Gastroesophageal sphincter (tissue), 4 donors: ENCODE measurements at regions not wholly inside any gene's neighbourhood (a gene's known extent, or its start where the extent isn't known, plus 50 kb on each side); places are given as distances from the start of the nearest gene placed in this dataset.

Experiments used
- ATAC-seq: fragments of 150-250 bp; one replicate; pipeline ENCODE4 v1.9.1; 2016; ENCODE audit warnings: mild to moderate bottlenecking, moderate library complexity
- H3K27ac ChIP-seq, 4 donors: fragments of 200-600 bp; sonication (generic) in 3 of 4; 1 replicate in 3 of 4; 2 replicates in 1 of 4; pipeline ENCODE4 v1.5.1; 2016 to 2019
- H3K27me3 ChIP-seq: fragments of 200-600 bp; sonication (generic); one replicate; pipeline ENCODE4 v1.5.1; 2019
- H3K36me3 ChIP-seq, 2 donors: fragments of 200-600 bp; sonication (generic); one replicate each; pipeline ENCODE4 v1.5.1; 2019; ENCODE audit warnings: control low read depth in 1 of 2
- H3K4me1 ChIP-seq, 3 donors: fragments of 200-600 bp; sonication (generic); 1 replicate in 2 of 3; 2 replicates in 1 of 3; pipeline ENCODE4 v1.5.1; 2016 to 2019; ENCODE audit warnings: control low read depth in 2 of 3
- H3K4me3 ChIP-seq, 2 donors: fragments of 200-600 bp; sonication (generic); one replicate each; pipeline ENCODE4 v1.5.1; 2019; ENCODE audit warnings: mild to moderate bottlenecking in 1 of 2, moderate library complexity in 1 of 2
- H3K9me3 ChIP-seq, 3 donors: fragments of 200-600 bp; sonication (generic); one replicate each; pipeline ENCODE4 v1.5.1; 2017 to 2019; ENCODE audit warnings: control low read depth in 2 of 3
- EP300 ChIP-seq: sonication (generic); formaldehyde crosslinking; IDR thresholded peaks from one replicate; pipeline ENCODE4 v1.6.1; 2017; ENCODE audit warnings: antibody characterized with exemption, mild to moderate bottlenecking
- POLR2A ChIP-seq, 2 donors: fragments of 450-650 bp; IDR thresholded peaks; one replicate each; pipeline ENCODE4 v1.6.1; 2017; ENCODE audit warnings: antibody characterized with exemption in 2 of 2, mild to moderate bottlenecking in 2 of 2, moderate library complexity in 1 of 2
- POLR2AphosphoS5 ChIP-seq: sonication (generic); formaldehyde crosslinking; IDR thresholded peaks from one replicate; pipeline ENCODE4 v1.6.1; 2017; ENCODE audit warnings: antibody characterized with exemption
- WGBS, 2 donors: methylation state at CpG; one replicate each; pipeline ENCODE4 v1.1.5; 2018; ENCODE audit warnings: low coverage in 1 of 2; 5-methylcytosine and 5-hydroxymethylcytosine counted together
- TF ChIP-seq, protein P1 (sequence below), 4 experiments: fragments of 200-600 bp in 2 of 4; fragments of 450-650 bp in 2 of 4; sonication (generic) in 1 of 4; IDR thresholded peaks; one replicate each; pipeline ENCODE4 v1.5.1; 2017 to 2019; ENCODE audit warnings: antibody characterized with exemption in 4 of 4, mild to moderate bottlenecking in 2 of 4, moderate library complexity in 2 of 4

DNA sequence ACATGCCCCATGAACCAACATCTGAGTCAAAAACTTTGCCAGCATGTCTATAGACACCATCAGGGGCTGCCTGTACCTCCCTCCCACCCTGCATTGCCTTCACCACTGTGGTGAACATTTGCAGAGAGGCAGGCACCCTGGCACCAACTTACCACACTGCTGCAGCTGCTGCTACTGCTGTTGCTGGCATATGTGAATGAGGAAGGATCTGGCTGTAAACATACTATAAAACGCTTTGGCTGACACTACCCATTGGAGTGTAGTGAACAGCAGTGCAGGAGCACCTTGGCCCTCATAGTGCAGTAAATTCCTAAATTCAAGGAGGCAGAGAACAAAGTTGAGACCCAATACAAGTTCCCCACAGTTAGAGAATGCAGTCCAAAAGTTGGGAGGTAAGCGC is 90.6 kb upstream of the SPIN4 start:
- Histone ChIP-seq H3K27ac (no peak overlapping the region), H3K4me1 (no peaks in the 10 kb centered on the region), H3K36me3 (peaks cover 0 to 6% of the 10 kb centered on the region in 2 donors), H3K9me3 (no peaks in the 10 kb centered on the region), H3K4me3 (no peak overlapping the region), H3K27me3 (no peaks in the 10 kb centered on the region)
- TF ChIP-seq POLR2A (IDR thresholded peaks at IDR 0.05) (no peak), EP300 (no peak), POLR2AphosphoS5 (no peak)
- TF ChIP-seq, protein P1, sequence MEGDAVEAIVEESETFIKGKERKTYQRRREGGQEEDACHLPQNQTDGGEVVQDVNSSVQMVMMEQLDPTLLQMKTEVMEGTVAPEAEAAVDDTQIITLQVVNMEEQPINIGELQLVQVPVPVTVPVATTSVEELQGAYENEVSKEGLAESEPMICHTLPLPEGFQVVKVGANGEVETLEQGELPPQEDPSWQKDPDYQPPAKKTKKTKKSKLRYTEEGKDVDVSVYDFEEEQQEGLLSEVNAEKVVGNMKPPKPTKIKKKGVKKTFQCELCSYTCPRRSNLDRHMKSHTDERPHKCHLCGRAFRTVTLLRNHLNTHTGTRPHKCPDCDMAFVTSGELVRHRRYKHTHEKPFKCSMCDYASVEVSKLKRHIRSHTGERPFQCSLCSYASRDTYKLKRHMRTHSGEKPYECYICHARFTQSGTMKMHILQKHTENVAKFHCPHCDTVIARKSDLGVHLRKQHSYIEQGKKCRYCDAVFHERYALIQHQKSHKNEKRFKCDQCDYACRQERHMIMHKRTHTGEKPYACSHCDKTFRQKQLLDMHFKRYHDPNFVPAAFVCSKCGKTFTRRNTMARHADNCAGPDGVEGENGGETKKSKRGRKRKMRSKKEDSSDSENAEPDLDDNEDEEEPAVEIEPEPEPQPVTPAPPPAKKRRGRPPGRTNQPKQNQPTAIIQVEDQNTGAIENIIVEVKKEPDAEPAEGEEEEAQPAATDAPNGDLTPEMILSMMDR (IDR thresholded peaks at IDR 0.05): no peak
- WGBS, 2 donors: 100% methylated on average over 1 of the region's 2 CpGs
- ATAC-seq: no peak

DNA sequence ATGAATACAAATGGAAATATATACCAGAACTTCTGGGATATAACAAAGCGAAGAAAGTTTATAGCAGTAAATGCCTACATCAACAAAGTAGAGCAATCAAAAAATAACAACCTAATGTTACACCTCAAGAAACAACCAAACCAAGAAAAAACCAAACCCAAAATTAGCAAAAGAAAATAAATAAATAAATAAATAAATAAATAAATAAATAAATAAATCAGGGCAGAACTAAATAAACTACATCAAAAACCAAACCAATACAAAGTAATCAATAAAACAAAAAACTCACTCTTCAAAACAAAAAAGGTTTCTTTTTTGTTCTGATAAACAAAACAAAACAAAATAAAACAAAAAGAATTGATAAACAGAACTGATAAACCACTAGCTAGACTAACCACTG is 88.4 kb upstream of the SPIN4 start:
- Histone ChIP-seq H3K27me3 (no peaks in the 10 kb centered on the region), H3K36me3 (peaks cover 0 to 6% of the 10 kb centered on the region in 2 donors), H3K27ac (no peak overlapping the region), H3K9me3 (no peaks in the 10 kb centered on the region), H3K4me3 (no peak overlapping the region), H3K4me1 (no peaks in the 10 kb centered on the region)
- ATAC-seq: no peak
- TF ChIP-seq EP300 (no peak), POLR2AphosphoS5 (no peak), POLR2A (IDR thresholded peaks at IDR 0.05) (no peak)
- TF ChIP-seq, protein P1 (IDR thresholded peaks at IDR 0.05): no peak
- WGBS, 2 donors: 100% methylated on average over 1 of the region's 1 CpG

DNA sequence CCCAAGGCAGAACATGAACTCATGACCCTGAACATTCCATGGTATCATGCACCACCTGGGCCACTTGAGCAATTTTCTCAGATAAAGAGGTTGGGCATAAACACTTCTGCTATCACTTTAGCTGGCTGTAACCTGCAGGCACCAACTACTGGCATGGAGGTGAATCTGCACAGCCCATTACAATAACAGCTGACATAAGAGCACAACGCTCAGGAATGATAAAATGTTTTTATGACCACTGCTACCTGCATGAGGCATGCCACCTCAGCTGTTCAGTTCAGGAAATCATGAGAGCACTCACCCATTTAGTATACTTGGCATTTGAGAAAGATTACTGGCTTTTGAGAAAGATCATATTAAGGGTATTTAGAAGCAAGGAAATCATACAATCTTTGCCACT is 85.7 kb upstream of the SPIN4 start:
- H3K4me3 ChIP-seq: no peak overlapping the region
- H3K27me3 ChIP-seq: no peaks in the 10 kb centered on the region
- no peaks in the 10 kb centered on the region for H3K9me3 ChIP-seq
- H3K4me1 ChIP-seq: no peaks in the 10 kb centered on the region
- no peak overlapping the region for H3K27ac ChIP-seq
- no peak for TF ChIP-seq EP300
- TF ChIP-seq POLR2A (IDR thresholded peaks at IDR 0.05): no peak
- TF ChIP-seq POLR2AphosphoS5: no peak
- no peaks in the 10 kb centered on the region for H3K36me3 ChIP-seq
- ATAC-seq: no peak
- no CpG with 5 or more reads among the region's 1 CpG for WGBS, 2 donors

DNA sequence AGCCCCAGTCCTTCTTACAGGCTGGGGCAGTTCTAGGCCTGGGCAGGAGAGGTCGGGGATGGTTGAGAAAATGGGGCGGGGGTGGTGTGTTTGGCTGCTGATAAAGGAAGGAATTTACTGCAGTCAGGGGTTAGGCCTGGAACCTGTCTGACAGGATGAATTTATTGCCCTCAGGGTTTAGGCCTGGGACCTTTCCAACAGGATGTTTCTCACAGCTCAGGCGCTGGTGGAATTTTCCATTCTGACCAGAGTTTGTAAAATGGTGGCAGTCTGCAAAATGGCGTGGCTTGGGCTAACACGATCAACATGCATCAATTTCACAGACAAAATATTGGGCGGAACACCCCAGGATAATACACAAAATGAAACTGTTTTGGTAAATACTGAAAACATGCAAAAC is 83.5 kb upstream of the SPIN4 start:
- TF ChIP-seq POLR2AphosphoS5: no peak
- TF ChIP-seq POLR2A (IDR thresholded peaks at IDR 0.05): no peak
- TF ChIP-seq, protein P1 (IDR thresholded peaks at IDR 0.05): no peak
- no peak for TF ChIP-seq EP300
- no peak for ATAC-seq
- no peaks in the 10 kb centered on the region for H3K36me3 ChIP-seq
- 54% methylated on average over 4 of the region's 6 CpGs; no CpG with 5 or more reads in 1 of the 2 donors for WGBS, 2 donors
- H3K27me3 ChIP-seq: no peaks in the 10 kb centered on the region
- no peak overlapping the region for H3K4me3 ChIP-seq
- no peak overlapping the region for H3K27ac ChIP-seq
- H3K4me1 ChIP-seq: no peaks in the 10 kb centered on the region
- H3K9me3 ChIP-seq: no peaks in the 10 kb centered on the region

DNA sequence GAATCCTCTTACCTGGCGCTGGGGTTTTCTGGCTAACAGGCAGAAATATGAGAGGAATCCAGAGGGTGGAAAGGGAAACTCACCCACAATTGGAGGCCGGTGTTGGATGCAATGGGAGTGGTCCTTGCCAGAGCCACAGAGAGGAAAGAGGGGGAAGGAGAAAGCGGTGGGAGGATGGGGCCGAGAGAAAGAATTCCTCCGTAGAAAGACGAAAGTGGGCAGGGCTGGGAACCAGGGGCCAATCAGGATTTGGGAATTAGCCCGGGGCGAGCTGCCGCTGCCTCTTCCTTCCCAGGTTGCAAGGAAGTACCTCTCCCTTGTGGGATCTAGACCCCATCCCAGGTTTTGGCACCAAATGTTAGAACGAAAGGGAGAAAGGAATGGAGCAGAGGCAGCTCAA is 83.1 kb upstream of the SPIN4 start:
- Histone ChIP-seq H3K4me3 (no peak overlapping the region), H3K36me3 (peaks cover 0 to 4% of the 10 kb centered on the region in 2 donors), H3K27me3 (no peaks in the 10 kb centered on the region), H3K4me1 (no peaks in the 10 kb centered on the region), H3K9me3 (no peaks in the 10 kb centered on the region), H3K27ac (no peak overlapping the region)
- 92% methylated on average over 4 of the region's 10 CpGs; no CpG with 5 or more reads in 1 of the 2 donors for WGBS, 2 donors
- TF ChIP-seq EP300 (no peak), POLR2AphosphoS5 (no peak), POLR2A (IDR thresholded peaks at IDR 0.05) (no peak)
- TF ChIP-seq, protein P1 (IDR thresholded peaks at IDR 0.05): no peak
- ATAC-seq: no peak
